ENCODE measurements at regions not wholly inside any gene's neighbourhood (a gene's known extent, or its start where the extent isn't known, plus 50 kb on each side); places are given as distances from the start of the nearest gene placed in this dataset.

- TF ChIP-seq CTCF (IDR thresholded peaks at IDR 0.05), result peak in 1 of 3 experiments; percentile 32
- no peak for TF ChIP-seq POLR2A (IDR thresholded peaks at IDR 0.05)
- TF ChIP-seq POLR2AphosphoS5 (IDR thresholded peaks at IDR 0.05; ENCODE audit: insufficient read depth in 1 of 2, low read depth in 1 of 2), result no peak
Measured at GRCh38 chr3:182618085-182618732, 175.1 kb upstream of the ATP11B start.

All from vagina (tissue), 2 donors.